ENCODE measurements at regions not wholly inside any gene's neighbourhood (a gene's known extent, or its start where the extent isn't known, plus 50 kb on each side); places are given as distances from the start of the nearest gene placed in this dataset.

GRCh38 chr14:58780605-58781004 lies 142.8 kb downstream of the DACT1 start:
- Histone ChIP-seq H3K27me3 (ENCODE audit: control insufficient read depth, insufficient read depth, low read length) (no peaks in the 10 kb centered on the region), H3K27ac (ENCODE audit: low read length) (no peak overlapping the region), H3K36me3 (ENCODE audit: control insufficient read depth, insufficient read depth, low read length) (no peaks in the 10 kb centered on the region), H3K9me3 (ENCODE audit: control insufficient read depth, insufficient read depth, low read length) (no peaks in the 10 kb centered on the region), H3K4me3 (ENCODE audit: low read length) (no peak overlapping the region), H3K4me1 (ENCODE audit: control insufficient read depth, insufficient read depth, low read length) (no peaks in the 10 kb centered on the region)
- TF ChIP-seq CTCF (IDR thresholded peaks at IDR 0.05), result no peak
- WGBS (ENCODE audit: insufficient coverage), result 90% methylated on average over 6 of the region's 6 CpGs
- Mint-ChIP-seq H3K36me3 (no peaks in the 10 kb centered on the region), H3K4me1 (no peaks in the 10 kb centered on the region), H3K4me3 (no peak overlapping the region), H3K27ac (no peak overlapping the region), H3K27me3 (ENCODE audit: low read depth in 2 of 2) (no peaks in the 10 kb centered on the region), H3K9me3 (no peaks in the 10 kb centered on the region)
- no peak for ATAC-seq
- intact Hi-C loops (cut with micrococcal nuclease), result no loop called here
- DNase-seq, result no peak

- no peak overlapping the region for H3K27ac Mint-ChIP-seq
- Histone ChIP-seq H3K4me1 (ENCODE audit: control insufficient read depth, insufficient read depth, low read length) (no peaks in the 10 kb centered on the region), H3K27ac (ENCODE audit: low read length) (no peak overlapping the region), H3K9me3 (ENCODE audit: control insufficient read depth, insufficient read depth, low read length) (no peaks in the 10 kb centered on the region), H3K4me3 (ENCODE audit: low read length) (no peak overlapping the region), H3K36me3 (ENCODE audit: control insufficient read depth, insufficient read depth, low read length) (no peaks in the 10 kb centered on the region), H3K27me3 (ENCODE audit: control insufficient read depth, insufficient read depth, low read length) (no peaks in the 10 kb centered on the region)
- H3K9me3 Mint-ChIP-seq, result no peaks in the 10 kb centered on the region
- ATAC-seq (no peak), DNase-seq (no peak)
- H3K36me3 Mint-ChIP-seq, result no peaks in the 10 kb centered on the region
- no peak overlapping the region for H3K4me3 Mint-ChIP-seq
- no peak for TF ChIP-seq CTCF (IDR thresholded peaks at IDR 0.05)
- intact Hi-C loops (cut with micrococcal nuclease), result no loop called here
- no peaks in the 10 kb centered on the region for H3K27me3 Mint-ChIP-seq (ENCODE audit: low read depth in 2 of 2)
- 97% methylated on average over 6 of the region's 6 CpGs for whole genome bisulfite sequencing (ENCODE audit: insufficient coverage)
- H3K4me1 Mint-ChIP-seq, result no peaks in the 10 kb centered on the region
Measured at GRCh38 chr14:58782011-58782410, 144.2 kb downstream of the DACT1 start.

- Histone ChIP-seq H3K9me3 (ENCODE audit: control insufficient read depth, insufficient read depth, low read length) (no peaks in the 10 kb centered on the region), H3K4me3 (ENCODE audit: low read length) (no peak overlapping the region), H3K4me1 (ENCODE audit: control insufficient read depth, insufficient read depth, low read length) (no peaks in the 10 kb centered on the region), H3K27me3 (ENCODE audit: control insufficient read depth, insufficient read depth, low read length) (no peaks in the 10 kb centered on the region), H3K27ac (ENCODE audit: low read length) (no peak overlapping the region), H3K36me3 (ENCODE audit: control insufficient read depth, insufficient read depth, low read length) (no peaks in the 10 kb centered on the region)
- ATAC-seq, result no peak
- DNase-seq, result no peak
- Mint-ChIP-seq H3K9me3 (no peaks in the 10 kb centered on the region), H3K4me1 (no peaks in the 10 kb centered on the region), H3K4me3 (no peak overlapping the region), H3K36me3 (no peaks in the 10 kb centered on the region), H3K27ac (no peak overlapping the region), H3K27me3 (ENCODE audit: low read depth in 2 of 2) (no peaks in the 10 kb centered on the region)
- no peak for TF ChIP-seq CTCF (IDR thresholded peaks at IDR 0.05)
- intact Hi-C loops (cut with micrococcal nuclease), result no loop called here
- 80% methylated on average over 10 of the region's 10 CpGs for WGBS (ENCODE audit: insufficient coverage)
Measured at GRCh38 chr14:58783792-58784511, 146.2 kb downstream of the DACT1 start.

GRCh38 chr14:58784931-58785330 lies 147.2 kb downstream of the DACT1 start:
- Histone ChIP-seq H3K27ac (ENCODE audit: low read length) (no peak overlapping the region), H3K9me3 (ENCODE audit: control insufficient read depth, insufficient read depth, low read length) (no peaks in the 10 kb centered on the region), H3K4me1 (ENCODE audit: control insufficient read depth, insufficient read depth, low read length) (no peaks in the 10 kb centered on the region), H3K27me3 (ENCODE audit: control insufficient read depth, insufficient read depth, low read length) (no peaks in the 10 kb centered on the region), H3K4me3 (ENCODE audit: low read length) (no peak overlapping the region), H3K36me3 (ENCODE audit: control insufficient read depth, insufficient read depth, low read length) (no peaks in the 10 kb centered on the region)
- H3K4me3 Mint-ChIP-seq, result no peak overlapping the region
- H3K27me3 Mint-ChIP-seq (ENCODE audit: low read depth in 2 of 2), result no peaks in the 10 kb centered on the region
- H3K9me3 Mint-ChIP-seq, result no peaks in the 10 kb centered on the region
- H3K27ac Mint-ChIP-seq, result no peak overlapping the region
- ATAC-seq, result no peak
- H3K4me1 Mint-ChIP-seq, result no peaks in the 10 kb centered on the region
- TF ChIP-seq CTCF (IDR thresholded peaks at IDR 0.05), result no peak
- 94% methylated on average over 1 of the region's 1 CpG for WGBS (ENCODE audit: insufficient coverage)
- intact Hi-C loops (cut with micrococcal nuclease), result no loop called here
- no peak for DNase-seq
- H3K36me3 Mint-ChIP-seq, result no peaks in the 10 kb centered on the region

Data from natural killer cell (primary cell).